ENCODE measurements at regions not wholly inside any gene's neighbourhood (a gene's known extent, or its start where the extent isn't known, plus 50 kb on each side); places are given as distances from the start of the nearest gene placed in this dataset.

- TF ChIP-seq MAX (IDR thresholded peaks at IDR 0.05) (no peak), TAF1 (IDR thresholded peaks at IDR 0.05; ENCODE audit: low read depth) (no peak), ZBTB7A (IDR thresholded peaks at IDR 0.05; ENCODE audit: low read depth) (no peak), EGR1 (IDR thresholded peaks at IDR 0.05) (no peak), TEAD4 (IDR thresholded peaks at IDR 0.05) (no peak), USF1 (IDR thresholded peaks at IDR 0.05) (no peak), RAD21 (IDR thresholded peaks at IDR 0.05; ENCODE audit: low read depth) (no peak), YY1 (IDR thresholded peaks at IDR 0.05; ENCODE audit: low read depth) (no peak), EP300 (IDR thresholded peaks at IDR 0.05; ENCODE audit: borderline replicate concordance) (no peak), NFIC (IDR thresholded peaks at IDR 0.05) (no peak), REST (IDR thresholded peaks at IDR 0.05; ENCODE audit: low read depth) (no peak), CEBPB (IDR thresholded peaks at IDR 0.05) (no peak), CREB1 (IDR thresholded peaks at IDR 0.05; ENCODE audit: low read depth) (no peak), FOXM1 (IDR thresholded peaks at IDR 0.05; ENCODE audit: borderline replicate concordance, low read depth) (no peak)
Measured at GRCh38 chrX:110951472-110952269, 144.3 kb upstream of the PAK3 start.

All from Ishikawa (cell line).